ENCODE measurements at regions not wholly inside any gene's neighbourhood (a gene's known extent, or its start where the extent isn't known, plus 50 kb on each side); places are given as distances from the start of the nearest gene placed in this dataset.

- no peak for FAIRE-seq
- dilution Hi-C loops (cut with MboI; ENCODE audit: extremely low pct_ligation_motif_present, low sequenced_read_pairs): no loop called here
These were observed 525.9 kb upstream of the ZNF804A start for GRCh38 chr2:184072470-184072869.

DNA sequence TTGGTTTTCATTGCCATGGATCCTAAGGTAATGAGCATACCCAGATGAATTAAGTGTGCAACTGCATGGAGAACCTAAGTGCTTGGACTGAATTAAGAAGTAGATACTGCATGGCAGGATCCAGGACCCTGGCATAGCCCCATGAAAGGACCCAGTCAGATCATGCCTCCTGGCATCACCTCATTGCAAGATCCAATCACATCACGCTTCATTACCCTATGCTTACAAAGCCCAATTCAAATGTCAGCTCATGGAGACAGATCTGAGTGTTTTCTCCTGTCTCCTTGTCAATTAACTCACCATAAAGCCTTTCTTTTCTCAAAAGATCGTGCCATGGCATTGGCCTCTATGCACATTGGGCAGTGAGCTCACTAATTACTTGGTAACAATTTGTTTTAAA is 519.8 kb upstream of the ZNF804A start:
- H3K4me2 ChIP-seq (ENCODE audit: control insufficient read depth, extremely low read depth, insufficient read depth, low read depth, low read length): no peak overlapping the region
- H3K4me1 ChIP-seq (ENCODE audit: control insufficient read depth, extremely low read depth, insufficient read depth, low read length): no peaks in the 10 kb centered on the region
- H3K9me1 ChIP-seq (ENCODE audit: control insufficient read depth, extremely low read depth, insufficient read depth, low read length): no peaks in the 10 kb centered on the region
- no peaks in the 10 kb centered on the region for H3K36me3 ChIP-seq (ENCODE audit: control insufficient read depth in 2 of 2, extremely low read depth in 1 of 2, insufficient read depth in 2 of 2, low read length in 2 of 2)
- H3K9ac ChIP-seq (ENCODE audit: control insufficient read depth, extremely low read depth, insufficient read depth, low read length): no peak overlapping the region
- no peaks in the 10 kb centered on the region for H3K27me3 ChIP-seq (ENCODE audit: control insufficient read depth, extremely low read depth, insufficient read depth, low read length)
- no peaks in the 10 kb centered on the region for H3K9me3 ChIP-seq (ENCODE audit: control insufficient read depth, low read depth, low read length)
- no peak overlapping the region for H3K27ac ChIP-seq (ENCODE audit: control insufficient read depth, insufficient read depth, low read length)
- no peak overlapping the region for H2AFZ ChIP-seq (ENCODE audit: control insufficient read depth, low read length)
- FAIRE-seq (no peak), DNase-seq (ENCODE audit: low read depth, low spot score) (no peak)
- no peaks in the 10 kb centered on the region for H3K79me2 ChIP-seq (ENCODE audit: control insufficient read depth, insufficient read depth, low read length)
- no peaks in the 10 kb centered on the region for H4K20me1 ChIP-seq (ENCODE audit: control insufficient read depth, extremely low read depth, insufficient read depth, low read length)
- no peak for TF ChIP-seq EZH2 (IDR thresholded peaks at IDR 0.05; ENCODE audit: low read length)
- TF ChIP-seq, protein P1, sequence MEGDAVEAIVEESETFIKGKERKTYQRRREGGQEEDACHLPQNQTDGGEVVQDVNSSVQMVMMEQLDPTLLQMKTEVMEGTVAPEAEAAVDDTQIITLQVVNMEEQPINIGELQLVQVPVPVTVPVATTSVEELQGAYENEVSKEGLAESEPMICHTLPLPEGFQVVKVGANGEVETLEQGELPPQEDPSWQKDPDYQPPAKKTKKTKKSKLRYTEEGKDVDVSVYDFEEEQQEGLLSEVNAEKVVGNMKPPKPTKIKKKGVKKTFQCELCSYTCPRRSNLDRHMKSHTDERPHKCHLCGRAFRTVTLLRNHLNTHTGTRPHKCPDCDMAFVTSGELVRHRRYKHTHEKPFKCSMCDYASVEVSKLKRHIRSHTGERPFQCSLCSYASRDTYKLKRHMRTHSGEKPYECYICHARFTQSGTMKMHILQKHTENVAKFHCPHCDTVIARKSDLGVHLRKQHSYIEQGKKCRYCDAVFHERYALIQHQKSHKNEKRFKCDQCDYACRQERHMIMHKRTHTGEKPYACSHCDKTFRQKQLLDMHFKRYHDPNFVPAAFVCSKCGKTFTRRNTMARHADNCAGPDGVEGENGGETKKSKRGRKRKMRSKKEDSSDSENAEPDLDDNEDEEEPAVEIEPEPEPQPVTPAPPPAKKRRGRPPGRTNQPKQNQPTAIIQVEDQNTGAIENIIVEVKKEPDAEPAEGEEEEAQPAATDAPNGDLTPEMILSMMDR (optimal IDR thresholded peaks at IDR 0.05 in 1 of 3, IDR thresholded peaks at IDR 0.05 in 1 of 3, conservative IDR thresholded peaks at IDR 0.05 in 1 of 3; ENCODE audit: extremely low read depth in 1 of 3, insufficient read depth in 2 of 3, low read length in 3 of 3): no peak
- no peak overlapping the region for H3K4me3 ChIP-seq (ENCODE audit: control insufficient read depth in 2 of 3, extremely low read depth in 1 of 3, insufficient read depth in 2 of 3, low read depth in 1 of 3, low read length in 3 of 3)
- dilution Hi-C loops (cut with MboI; ENCODE audit: extremely low pct_ligation_motif_present, low sequenced_read_pairs): no loop called here

More at GRCh38 chr2:184072470-184072869, 525.9 kb upstream of the ZNF804A start:
- Histone ChIP-seq H3K27ac (ENCODE audit: control insufficient read depth, insufficient read depth, low read length) (no peak overlapping the region), H3K27me3 (ENCODE audit: control insufficient read depth, extremely low read depth, insufficient read depth, low read length) (no peaks in the 10 kb centered on the region), H4K20me1 (ENCODE audit: control insufficient read depth, extremely low read depth, insufficient read depth, low read length) (no peaks in the 10 kb centered on the region), H3K4me3 (ENCODE audit: control insufficient read depth in 2 of 3, extremely low read depth in 1 of 3, insufficient read depth in 2 of 3, low read depth in 1 of 3, low read length in 3 of 3) (no peak overlapping the region), H3K4me1 (ENCODE audit: control insufficient read depth, extremely low read depth, insufficient read depth, low read length) (no peaks in the 10 kb centered on the region), H3K9ac (ENCODE audit: control insufficient read depth, extremely low read depth, insufficient read depth, low read length) (no peak overlapping the region), H3K79me2 (ENCODE audit: control insufficient read depth, insufficient read depth, low read length) (no peaks in the 10 kb centered on the region), H3K9me1 (ENCODE audit: control insufficient read depth, extremely low read depth, insufficient read depth, low read length) (no peaks in the 10 kb centered on the region), H3K36me3 (ENCODE audit: control insufficient read depth in 2 of 2, extremely low read depth in 1 of 2, insufficient read depth in 2 of 2, low read length in 2 of 2) (no peaks in the 10 kb centered on the region), H3K4me2 (ENCODE audit: control insufficient read depth, extremely low read depth, insufficient read depth, low read depth, low read length) (no peak overlapping the region), H2AFZ (ENCODE audit: control insufficient read depth, low read length) (no peak overlapping the region), H3K9me3 (ENCODE audit: control insufficient read depth, low read depth, low read length) (no peaks in the 10 kb centered on the region)
- DNase-seq (ENCODE audit: low read depth, low spot score): no peak
- TF ChIP-seq, protein P1 (optimal IDR thresholded peaks at IDR 0.05 in 1 of 3, IDR thresholded peaks at IDR 0.05 in 1 of 3, conservative IDR thresholded peaks at IDR 0.05 in 1 of 3; ENCODE audit: extremely low read depth in 1 of 3, insufficient read depth in 2 of 3, low read length in 3 of 3): no peak
- TF ChIP-seq EZH2 (IDR thresholded peaks at IDR 0.05; ENCODE audit: low read length): no peak

All from keratinocyte (primary cell).